HG03095 (cell line): ENCODE measurements at regions not wholly inside any gene's neighbourhood (a gene's known extent, or its start where the extent isn't known, plus 50 kb on each side); places are given as distances from the start of the nearest gene placed in this dataset.

Experiments
- ATAC-seq: cut with Tn5 transposase; IDR thresholded peaks from one replicate; pipeline ENCODE4 v1.9.1; 2021; ENCODE audit warnings: moderate library complexity; ENCODE audit not compliant: unreplicated experiment

DNA sequence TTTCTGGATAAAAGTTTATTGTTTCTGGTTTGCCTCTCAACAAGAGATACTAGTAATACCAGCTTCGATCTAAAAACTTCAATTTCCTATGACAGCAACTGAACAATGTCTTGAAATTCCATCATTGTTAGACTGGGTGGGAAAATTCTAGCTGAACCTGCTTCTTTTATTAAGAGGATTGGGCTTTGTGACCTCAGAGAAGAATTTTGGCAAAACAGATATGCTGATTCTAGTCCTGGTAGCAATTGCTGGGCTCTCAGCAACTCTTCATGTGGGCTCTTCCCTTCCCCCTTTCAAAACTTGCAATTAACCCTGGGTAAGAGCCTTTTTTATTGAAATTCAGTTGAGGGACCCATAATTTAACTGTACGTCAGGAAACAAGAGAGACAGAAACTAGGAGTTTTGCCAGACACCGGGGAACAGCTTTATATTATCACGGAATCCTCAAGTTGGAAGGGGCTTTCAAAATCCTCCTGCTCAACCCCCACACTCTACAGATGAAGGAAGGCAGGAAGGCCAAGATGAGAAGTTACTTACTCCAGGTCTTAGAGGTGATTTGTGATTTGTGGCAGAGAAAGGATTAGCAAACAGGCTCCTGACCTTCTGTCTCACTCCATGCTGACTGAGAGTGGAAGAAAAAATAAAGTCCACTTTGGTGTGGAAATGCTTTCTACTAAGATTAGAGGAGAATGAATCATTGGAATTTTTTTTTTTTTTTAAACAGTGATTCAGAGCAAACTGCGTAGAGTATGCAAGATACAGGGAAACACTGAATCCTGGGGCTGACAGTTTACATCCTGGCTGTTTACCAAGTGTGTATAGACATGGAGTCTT is 239.0 kb upstream of the ATP2B1 start:
- no peak for ATAC-seq

- ATAC-seq: no peak
These were observed 238.0 kb upstream of the ATP2B1 start for GRCh38 chr12:89946518-89947135.

DNA sequence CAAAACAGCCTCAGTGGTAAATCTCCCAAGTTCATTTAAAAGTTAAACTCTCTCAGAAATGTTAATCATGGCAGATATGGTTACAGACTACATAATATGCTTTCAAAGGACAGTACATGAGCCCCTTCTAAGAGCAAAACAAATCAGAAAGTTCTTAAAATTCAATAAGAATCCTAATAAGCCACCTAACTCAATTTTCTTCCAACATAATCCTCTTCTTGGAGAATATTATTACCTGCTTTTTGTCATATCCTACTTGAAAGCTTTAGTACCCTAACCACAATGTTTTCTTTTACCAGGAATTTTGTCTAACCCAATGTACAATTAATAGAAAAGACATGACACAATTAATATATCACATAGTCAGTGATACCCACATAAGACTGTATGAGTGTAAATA is 236.5 kb upstream of the ATP2B1 start:
- ATAC-seq: no peak

DNA sequence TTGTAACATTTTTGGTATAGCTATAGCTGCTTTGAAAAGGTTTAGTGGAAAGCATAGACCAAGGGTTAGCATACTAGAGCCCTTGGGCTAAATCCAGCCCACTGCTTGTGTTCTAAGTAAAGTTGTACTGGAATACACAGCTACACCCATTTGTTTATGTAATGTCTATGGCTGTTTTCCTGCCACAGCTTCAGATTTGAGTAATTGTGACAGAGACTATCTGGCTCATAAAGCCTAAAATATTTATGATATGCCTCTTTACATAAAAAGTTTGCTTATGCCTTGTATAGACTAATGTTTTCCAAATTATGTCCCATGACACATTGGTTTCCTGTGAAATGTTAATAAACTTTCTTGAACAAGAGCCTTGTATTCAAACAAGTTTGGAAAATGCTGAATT is 234.8 kb upstream of the ATP2B1 start:
- no peak for ATAC-seq

DNA sequence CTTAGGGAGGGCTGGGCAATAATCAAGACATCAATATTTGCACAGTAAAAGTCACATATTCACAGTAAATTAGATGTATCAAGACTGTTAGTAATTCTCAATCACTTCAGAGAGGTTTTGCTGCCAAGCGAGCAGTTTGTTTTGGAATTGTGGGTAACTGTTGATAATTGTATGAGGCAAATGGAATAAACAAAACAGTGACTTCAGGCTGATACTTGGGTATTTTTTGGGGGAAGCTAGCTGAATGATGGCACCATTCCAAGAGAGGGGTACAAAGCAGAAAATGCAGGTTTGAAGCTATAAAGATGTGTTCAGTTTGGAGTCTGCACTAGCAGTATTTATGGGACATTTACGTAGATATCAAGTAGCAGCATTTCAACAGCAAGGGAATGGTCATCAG is 232.8 kb upstream of the ATP2B1 start:
- no peak for ATAC-seq

DNA sequence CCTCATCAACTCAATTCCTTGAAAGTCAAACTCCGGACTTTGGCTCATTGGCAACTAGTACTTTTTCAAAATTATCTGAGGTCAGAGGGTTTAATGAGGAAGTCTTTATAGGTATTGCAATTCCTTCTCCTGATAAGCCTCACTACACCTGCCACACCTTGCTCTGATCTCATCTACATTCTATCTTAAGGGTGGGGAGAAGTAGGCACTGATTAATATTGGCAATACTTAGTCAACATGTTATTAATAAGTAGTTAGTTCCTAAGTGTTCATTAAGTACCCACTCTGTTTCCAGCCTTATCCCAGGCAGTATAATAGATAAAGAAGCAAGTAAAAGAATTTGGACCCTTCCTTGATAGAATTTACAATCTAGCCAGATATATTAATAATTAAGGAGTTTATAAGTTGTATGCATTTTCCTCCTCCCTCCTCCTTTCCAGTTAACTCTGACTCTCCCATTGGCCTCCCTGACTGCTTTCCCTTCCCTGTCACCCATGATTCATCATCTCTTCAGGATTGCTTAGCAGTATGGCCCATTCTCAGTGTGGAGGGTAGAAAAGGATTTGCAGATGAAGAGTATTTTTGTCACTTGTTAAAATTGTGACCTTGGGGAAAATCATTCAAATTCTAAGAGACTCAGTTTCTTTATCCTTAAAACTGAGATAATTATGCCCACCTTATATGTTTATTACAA is 231.0 kb upstream of the ATP2B1 start:
- no peak for ATAC-seq

DNA sequence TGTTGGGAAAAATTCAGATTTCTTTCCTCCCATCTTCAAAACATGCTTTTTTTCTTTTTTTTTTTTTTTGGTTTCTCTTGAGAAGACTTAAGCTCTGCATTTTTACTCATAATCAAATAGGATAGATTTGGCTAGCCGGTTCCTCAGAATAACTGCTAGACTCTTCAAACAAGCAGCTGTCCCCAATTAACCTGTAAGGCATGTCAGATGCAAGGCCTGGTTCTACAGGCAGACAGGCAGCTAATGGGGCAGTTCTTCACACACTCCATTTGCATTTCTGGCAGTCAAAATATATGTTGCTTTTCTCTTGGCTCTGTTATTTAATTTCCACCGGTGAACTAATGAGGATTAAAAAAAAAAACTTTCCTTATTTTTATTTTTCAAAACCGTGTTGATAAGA is 228.0 kb upstream of the ATP2B1 start:
- no peak for ATAC-seq

GRCh38 chr12:89935850-89936249 is 227.2 kb upstream of the ATP2B1 start:
- ATAC-seq: peak; percentile 87

DNA sequence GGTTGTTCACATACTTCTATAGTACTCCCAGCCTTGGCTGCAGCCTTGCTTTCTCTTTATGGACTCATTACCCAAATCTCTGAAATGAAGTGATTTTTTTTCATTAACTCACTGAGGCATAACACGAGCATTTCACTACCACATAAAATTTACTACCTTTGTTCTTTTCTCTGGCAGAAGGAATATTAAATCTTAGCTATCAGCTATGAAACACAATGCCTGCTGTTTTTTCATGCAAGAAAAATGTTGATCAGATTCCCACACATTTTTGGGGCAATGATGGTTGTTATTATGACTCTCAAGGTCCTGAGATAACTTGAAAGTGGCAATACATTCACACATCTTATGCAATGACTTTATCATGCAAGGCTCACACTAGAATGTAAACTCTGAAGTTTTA is 225.3 kb upstream of the ATP2B1 start:
- no peak for ATAC-seq

- ATAC-seq: no peak
These were observed 224.3 kb upstream of the ATP2B1 start for GRCh38 chr12:89932954-89933353.

GRCh38 chr12:89928467-89928866 is 219.8 kb upstream of the ATP2B1 start:
- ATAC-seq: peak; percentile 31

GRCh38 chr12:89927226-89927698 is 218.6 kb upstream of the ATP2B1 start:
- peak; percentile 96 for ATAC-seq

GRCh38 chr12:89924191-89924590 is 215.6 kb upstream of the ATP2B1 start:
- ATAC-seq: no peak

GRCh38 chr12:89923091-89923490 is 214.5 kb upstream of the ATP2B1 start:
- no peak for ATAC-seq

DNA sequence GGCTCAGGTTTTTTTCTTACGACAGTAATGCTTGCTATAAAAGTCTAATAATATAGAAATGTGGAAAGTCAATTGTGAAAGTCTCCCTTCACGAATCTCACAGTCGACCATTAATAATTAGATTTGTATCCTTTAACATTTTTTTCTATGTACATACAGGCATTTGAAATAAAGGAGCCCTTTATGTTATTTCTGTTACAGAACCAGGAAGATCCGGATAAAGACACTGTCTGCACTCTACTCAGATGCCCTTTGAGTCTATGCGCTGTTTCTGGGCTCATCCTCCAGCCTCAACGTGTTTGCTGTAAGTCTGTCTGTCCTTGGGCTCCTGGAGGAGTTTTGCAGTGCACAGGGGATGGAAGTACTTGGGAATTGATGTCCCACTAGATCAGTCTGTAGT is 212.2 kb upstream of the ATP2B1 start:
- no peak for ATAC-seq

- ATAC-seq: no peak
These were observed 210.7 kb upstream of the ATP2B1 start for GRCh38 chr12:89919241-89919906.

DNA sequence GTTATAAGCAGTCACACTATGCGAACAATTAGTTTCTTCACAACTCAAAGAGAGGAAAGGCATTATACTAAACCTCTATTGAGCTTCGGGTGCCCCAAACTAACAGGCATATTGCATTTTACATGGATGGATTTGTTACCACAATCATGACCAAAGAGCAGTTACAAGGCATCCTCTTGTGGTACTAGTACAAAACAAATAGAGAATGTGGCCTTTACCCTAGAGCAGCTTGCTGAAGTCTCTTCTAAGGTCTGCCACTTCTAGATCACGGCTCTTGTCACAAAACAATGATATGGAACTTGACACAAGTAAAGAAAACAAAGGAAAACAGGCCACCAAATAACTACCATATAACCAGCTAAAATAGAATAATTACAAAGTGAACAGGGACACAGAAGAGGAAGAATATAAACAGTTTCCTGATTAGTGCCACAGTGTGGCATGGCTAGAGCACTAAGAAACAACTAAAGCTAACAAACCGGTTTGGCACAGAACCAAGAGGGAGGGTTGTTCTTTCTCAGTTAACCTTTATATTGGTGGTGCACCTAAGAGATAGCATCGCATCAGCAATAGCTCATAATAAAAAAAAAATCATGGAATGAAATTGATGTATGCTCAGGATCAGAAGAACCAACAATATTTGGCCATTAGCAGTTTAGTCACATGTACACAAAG is 209.7 kb upstream of the ATP2B1 start:
- no peak for ATAC-seq

GRCh38 chr12:89909753-89910152 is 201.1 kb upstream of the ATP2B1 start:
- no peak for ATAC-seq

DNA sequence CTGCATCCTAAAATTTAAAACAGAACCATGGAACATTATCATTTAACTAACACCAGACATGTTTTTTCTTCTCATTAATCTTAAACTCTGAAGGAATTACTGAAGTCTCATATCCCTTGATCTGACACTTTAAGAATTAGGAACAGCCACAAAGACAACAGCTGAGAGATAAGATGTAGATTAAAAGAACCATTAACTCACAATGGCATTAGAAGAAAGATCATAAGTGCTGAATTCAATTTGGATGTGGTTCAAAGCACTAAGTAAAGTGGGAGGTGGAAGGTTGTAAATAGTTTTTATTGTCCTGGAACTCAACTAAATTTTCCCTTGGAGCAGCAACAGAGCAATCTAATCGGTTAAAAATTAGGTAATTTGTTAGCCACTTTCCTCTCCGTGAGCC is 199.0 kb upstream of the ATP2B1 start:
- ATAC-seq: no peak

DNA sequence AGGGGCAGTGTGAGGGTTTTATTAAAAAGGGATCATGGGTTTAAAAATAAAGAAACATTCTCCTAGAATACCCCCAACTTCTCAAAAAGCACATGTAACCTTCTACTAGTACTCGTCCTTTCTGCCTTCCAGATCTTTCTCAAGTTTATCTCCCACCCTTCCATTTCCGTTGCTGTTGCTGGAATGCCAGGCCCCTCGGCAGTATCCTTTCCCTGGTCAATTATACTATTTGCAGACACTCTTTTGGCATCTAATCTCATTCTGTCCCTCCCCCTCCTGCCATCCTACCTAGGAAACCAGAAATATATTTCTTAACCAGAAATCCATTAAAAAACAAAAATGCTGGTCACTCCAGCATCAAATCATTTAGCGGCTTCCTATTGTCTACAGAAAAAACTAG is 198.2 kb upstream of the ATP2B1 start:
- no peak for ATAC-seq

- ATAC-seq: no peak
These were observed 197.5 kb upstream of the ATP2B1 start for GRCh38 chr12:89906178-89906577.
